ENCODE measurements at regions not wholly inside any gene's neighbourhood (a gene's known extent, or its start where the extent isn't known, plus 50 kb on each side); places are given as distances from the start of the nearest gene placed in this dataset.

- no peak overlapping the region for H3K27ac Mint-ChIP-seq
Measured at GRCh38 chr1:5798904-5799303, 193.3 kb downstream of the NPHP4 start.

More at GRCh38 chr1:5798904-5799303, 193.3 kb downstream of the NPHP4 start:
- no peaks in the 10 kb centered on the region; the same call in 1 of the 2 replicates for H3K36me3 ChIP-seq (ENCODE audit: insufficient read depth)
- no peak for TF ChIP-seq STAT1 (IDR thresholded peaks at IDR 0.05; ENCODE audit: unreplicated experiment)
- TF ChIP-seq CTCF (conservative IDR thresholded peaks at IDR 0.05; ENCODE audit: low read depth in 2 of 2) = no peak
- no peak for TF ChIP-seq NANOG (IDR thresholded peaks at IDR 0.05; ENCODE audit: borderline replicate concordance)
- no peak for TF ChIP-seq CREB1 (CRISPR knock-in tag; IDR thresholded peaks at IDR 0.05; ENCODE audit: low read depth)
- TF ChIP-seq EZH2 (IDR thresholded peaks at IDR 0.05; ENCODE audit: low read depth, unreplicated experiment) = no peak
- TF ChIP-seq REST (IDR thresholded peaks at IDR 0.05; ENCODE audit: unreplicated experiment) = no peak
- TF ChIP-seq ETS1 (IDR thresholded peaks at IDR 0.05) = no peak
- TF ChIP-seq EZH2phosphoT487 (IDR thresholded peaks at IDR 0.05; ENCODE audit: unreplicated experiment) = no peak
- no peak for TF ChIP-seq ZNF331 (CRISPR knock-in tag; IDR thresholded peaks at IDR 0.05; ENCODE audit: low read depth)
- no peak for TF ChIP-seq JUNB (IDR thresholded peaks at IDR 0.05; ENCODE audit: unreplicated experiment)
- no peak for TF ChIP-seq ZNF114 (CRISPR knock-in tag; IDR thresholded peaks at IDR 0.05)
- TF ChIP-seq POLR2AphosphoS5 (IDR thresholded peaks at IDR 0.05; ENCODE audit: low read depth) = no peak
- no peak for TF ChIP-seq ZNF462 (CRISPR knock-in tag; IDR thresholded peaks at IDR 0.05)
- peaks cover 3% of the 10 kb centered on the region; the same call in 1 of the 3 replicates for H3K4me1 Mint-ChIP-seq
- no peak overlapping the region for H3K4me3 ChIP-seq
- H3K27me3 ChIP-seq (ENCODE audit: insufficient read depth) = no peaks in the 10 kb centered on the region
- no peaks in the 10 kb centered on the region for H3K4me1 ChIP-seq (ENCODE audit: insufficient read depth)
- no peaks in the 10 kb centered on the region for H3F3A ChIP-seq (replicated peaks; ENCODE audit: low read depth)
- H3K4me2 ChIP-seq = no peak overlapping the region
- H3K27me3 Mint-ChIP-seq (ENCODE audit: insufficient read depth, low read depth, poor library complexity) = peaks cover 2% of the 10 kb centered on the region
- H3K79me2 ChIP-seq (replicated peaks; ENCODE audit: insufficient read depth) = no peaks in the 10 kb centered on the region
- no peaks in the 10 kb centered on the region for H4K20me1 ChIP-seq (replicated peaks; ENCODE audit: insufficient read depth)
- no peak for DNase-seq (ENCODE audit: low spot score)
- no peak overlapping the region for H3K4me3 Mint-ChIP-seq
- no peak for ATAC-seq
- H3K27ac ChIP-seq (ENCODE audit: low read depth) = no peak overlapping the region
- H3K9me3 Mint-ChIP-seq = peaks cover 13% of the 10 kb centered on the region; the same call in 2 of the 3 replicates
- no peak overlapping the region for H2AFZ ChIP-seq
- H3K36me3 Mint-ChIP-seq (ENCODE audit: low read depth) = peaks cover 3% of the 10 kb centered on the region; the same call in 1 of the 3 replicates
- no peaks in the 10 kb centered on the region for H3K9me2 ChIP-seq (ENCODE audit: insufficient read depth)
